ENCODE measurements at regions not wholly inside any gene's neighbourhood (a gene's known extent, or its start where the extent isn't known, plus 50 kb on each side); places are given as distances from the start of the nearest gene placed in this dataset.

GRCh38 chr2:226641008-226641407 is 158.6 kb downstream of the IRS1 start:
- TF ChIP-seq CTCF (IDR thresholded peaks at IDR 0.05; ENCODE audit: poor library complexity) (no peak), EZH2 (IDR thresholded peaks at IDR 0.05; ENCODE audit: borderline replicate concordance) (no peak), EZH2phosphoT487 (IDR thresholded peaks at IDR 0.05; ENCODE audit: low read depth, severe bottlenecking, unreplicated experiment) (no peak)

All from hepatocyte (in vitro differentiated cells).